ENCODE measurements at regions not wholly inside any gene's neighbourhood (a gene's known extent, or its start where the extent isn't known, plus 50 kb on each side); places are given as distances from the start of the nearest gene placed in this dataset.

GRCh38 chr1:164033782-164034181, 525.2 kb upstream of the PBX1 start:
- TF ChIP-seq, protein P1, sequence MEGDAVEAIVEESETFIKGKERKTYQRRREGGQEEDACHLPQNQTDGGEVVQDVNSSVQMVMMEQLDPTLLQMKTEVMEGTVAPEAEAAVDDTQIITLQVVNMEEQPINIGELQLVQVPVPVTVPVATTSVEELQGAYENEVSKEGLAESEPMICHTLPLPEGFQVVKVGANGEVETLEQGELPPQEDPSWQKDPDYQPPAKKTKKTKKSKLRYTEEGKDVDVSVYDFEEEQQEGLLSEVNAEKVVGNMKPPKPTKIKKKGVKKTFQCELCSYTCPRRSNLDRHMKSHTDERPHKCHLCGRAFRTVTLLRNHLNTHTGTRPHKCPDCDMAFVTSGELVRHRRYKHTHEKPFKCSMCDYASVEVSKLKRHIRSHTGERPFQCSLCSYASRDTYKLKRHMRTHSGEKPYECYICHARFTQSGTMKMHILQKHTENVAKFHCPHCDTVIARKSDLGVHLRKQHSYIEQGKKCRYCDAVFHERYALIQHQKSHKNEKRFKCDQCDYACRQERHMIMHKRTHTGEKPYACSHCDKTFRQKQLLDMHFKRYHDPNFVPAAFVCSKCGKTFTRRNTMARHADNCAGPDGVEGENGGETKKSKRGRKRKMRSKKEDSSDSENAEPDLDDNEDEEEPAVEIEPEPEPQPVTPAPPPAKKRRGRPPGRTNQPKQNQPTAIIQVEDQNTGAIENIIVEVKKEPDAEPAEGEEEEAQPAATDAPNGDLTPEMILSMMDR (IDR thresholded peaks at IDR 0.05), result no peak
- no peak for TF ChIP-seq SIN3A (IDR thresholded peaks at IDR 0.05; ENCODE audit: borderline replicate concordance, insufficient read depth, low read depth, low read length)
- TF ChIP-seq, protein P2, sequence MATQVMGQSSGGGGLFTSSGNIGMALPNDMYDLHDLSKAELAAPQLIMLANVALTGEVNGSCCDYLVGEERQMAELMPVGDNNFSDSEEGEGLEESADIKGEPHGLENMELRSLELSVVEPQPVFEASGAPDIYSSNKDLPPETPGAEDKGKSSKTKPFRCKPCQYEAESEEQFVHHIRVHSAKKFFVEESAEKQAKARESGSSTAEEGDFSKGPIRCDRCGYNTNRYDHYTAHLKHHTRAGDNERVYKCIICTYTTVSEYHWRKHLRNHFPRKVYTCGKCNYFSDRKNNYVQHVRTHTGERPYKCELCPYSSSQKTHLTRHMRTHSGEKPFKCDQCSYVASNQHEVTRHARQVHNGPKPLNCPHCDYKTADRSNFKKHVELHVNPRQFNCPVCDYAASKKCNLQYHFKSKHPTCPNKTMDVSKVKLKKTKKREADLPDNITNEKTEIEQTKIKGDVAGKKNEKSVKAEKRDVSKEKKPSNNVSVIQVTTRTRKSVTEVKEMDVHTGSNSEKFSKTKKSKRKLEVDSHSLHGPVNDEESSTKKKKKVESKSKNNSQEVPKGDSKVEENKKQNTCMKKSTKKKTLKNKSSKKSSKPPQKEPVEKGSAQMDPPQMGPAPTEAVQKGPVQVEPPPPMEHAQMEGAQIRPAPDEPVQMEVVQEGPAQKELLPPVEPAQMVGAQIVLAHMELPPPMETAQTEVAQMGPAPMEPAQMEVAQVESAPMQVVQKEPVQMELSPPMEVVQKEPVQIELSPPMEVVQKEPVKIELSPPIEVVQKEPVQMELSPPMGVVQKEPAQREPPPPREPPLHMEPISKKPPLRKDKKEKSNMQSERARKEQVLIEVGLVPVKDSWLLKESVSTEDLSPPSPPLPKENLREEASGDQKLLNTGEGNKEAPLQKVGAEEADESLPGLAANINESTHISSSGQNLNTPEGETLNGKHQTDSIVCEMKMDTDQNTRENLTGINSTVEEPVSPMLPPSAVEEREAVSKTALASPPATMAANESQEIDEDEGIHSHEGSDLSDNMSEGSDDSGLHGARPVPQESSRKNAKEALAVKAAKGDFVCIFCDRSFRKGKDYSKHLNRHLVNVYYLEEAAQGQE (IDR thresholded peaks at IDR 0.05; ENCODE audit: insufficient read depth in 1 of 2, low read depth in 2 of 2, low read length in 1 of 2), result no peak
- TF ChIP-seq POLR2AphosphoS5 (IDR thresholded peaks at IDR 0.05; ENCODE audit: low read depth, low read length), result no peak
- TF ChIP-seq TCF7L2 (IDR thresholded peaks at IDR 0.05; ENCODE audit: low read depth, low read length), result no peak
